RWPE2 (cell line): ENCODE measurements at regions not wholly inside any gene's neighbourhood (a gene's known extent, or its start where the extent isn't known, plus 50 kb on each side); places are given as distances from the start of the nearest gene placed in this dataset.
"Not testable (repeated sequence)": the region's sequence is repeated elsewhere in the genome, so short reads cannot be mapped to it uniquely, and the experiment has no call there.

ENCODE experiments used
- ATAC-seq: fragments of 200-7000 bp; cut with Tn5 transposase; 3 replicates; pipeline ENCODE4 v1.9.1; 2021; ENCODE audit warnings: low read depth
- DNase-seq: peaks from one replicate; pipeline ENCODE4 v3.0.0-alpha.2; 2020; ENCODE audit warnings: low spot score
- H3K27ac ChIP-seq: fragments of 450-650 bp; 2 replicates; pipeline ENCODE4 v1.5.1; 2017; ENCODE audit warnings: mild to moderate bottlenecking; ENCODE audit not compliant: poor library complexity, severe bottlenecking
- H3K27me3 ChIP-seq: fragments of 250-450 bp; sonication (Bioruptor Pico); 2 replicates; pipeline ENCODE4 v1.5.1; 2021; ENCODE audit warnings: mild to moderate bottlenecking, moderate library complexity; ENCODE audit not compliant: insufficient read depth, poor library complexity, severe bottlenecking
- H3K36me3 ChIP-seq: fragments of 250-450 bp; sonication (Bioruptor Pico); 2 replicates; pipeline ENCODE4 v1.5.1; 2020; ENCODE audit warnings: low read depth, mild to moderate bottlenecking, moderate library complexity
- H3K4me1 ChIP-seq: fragments of 250-450 bp; sonication (Bioruptor Pico); 2 replicates; pipeline ENCODE4 v1.5.1; 2021; ENCODE audit warnings: mild to moderate bottlenecking, moderate library complexity; ENCODE audit not compliant: insufficient read depth, poor library complexity, severe bottlenecking
- H3K4me3 ChIP-seq: fragments of 250-450 bp; sonication (Bioruptor Pico); 2 replicates; pipeline ENCODE4 v1.5.1; 2021; ENCODE audit warnings: mild to moderate bottlenecking, moderate library complexity; ENCODE audit not compliant: severe bottlenecking
- H3K9me3 ChIP-seq: fragments of 250-450 bp; sonication (Bioruptor Pico); 2 replicates; pipeline ENCODE4 v1.5.1; 2021; ENCODE audit warnings: mild to moderate bottlenecking, moderate library complexity; ENCODE audit not compliant: severe bottlenecking
- CTCF ChIP-seq: fragments of 450-650 bp; IDR thresholded peaks from one replicate; pipeline ENCODE4 v1.5.1; 2017; ENCODE audit warnings: mild to moderate bottlenecking, moderate library complexity; ENCODE audit not compliant: poor library complexity, severe bottlenecking

GRCh38 chr5:124527220-124527991, 219.0 kb downstream of the ZNF608 start:
- Histone ChIP-seq H3K27me3 (no peaks in the 10 kb centered on the region), H3K9me3 (no peaks in the 10 kb centered on the region), H3K27ac (no peak overlapping the region), H3K4me3 (no peak overlapping the region), H3K36me3 (no peaks in the 10 kb centered on the region), H3K4me1 (no peaks in the 10 kb centered on the region)
- TF ChIP-seq CTCF = no peak
- DNase-seq = no peak
- ATAC-seq = no peak; the same call in 2 of the 3 replicates

GRCh38 chr5:124526079-124526478, 220.4 kb downstream of the ZNF608 start:
- not testable (repeated sequence) for H3K27ac ChIP-seq, H3K4me3 ChIP-seq, ATAC-seq, DNase-seq, H3K36me3 ChIP-seq, H3K9me3 ChIP-seq, H3K27me3 ChIP-seq, H3K4me1 ChIP-seq

DNA sequence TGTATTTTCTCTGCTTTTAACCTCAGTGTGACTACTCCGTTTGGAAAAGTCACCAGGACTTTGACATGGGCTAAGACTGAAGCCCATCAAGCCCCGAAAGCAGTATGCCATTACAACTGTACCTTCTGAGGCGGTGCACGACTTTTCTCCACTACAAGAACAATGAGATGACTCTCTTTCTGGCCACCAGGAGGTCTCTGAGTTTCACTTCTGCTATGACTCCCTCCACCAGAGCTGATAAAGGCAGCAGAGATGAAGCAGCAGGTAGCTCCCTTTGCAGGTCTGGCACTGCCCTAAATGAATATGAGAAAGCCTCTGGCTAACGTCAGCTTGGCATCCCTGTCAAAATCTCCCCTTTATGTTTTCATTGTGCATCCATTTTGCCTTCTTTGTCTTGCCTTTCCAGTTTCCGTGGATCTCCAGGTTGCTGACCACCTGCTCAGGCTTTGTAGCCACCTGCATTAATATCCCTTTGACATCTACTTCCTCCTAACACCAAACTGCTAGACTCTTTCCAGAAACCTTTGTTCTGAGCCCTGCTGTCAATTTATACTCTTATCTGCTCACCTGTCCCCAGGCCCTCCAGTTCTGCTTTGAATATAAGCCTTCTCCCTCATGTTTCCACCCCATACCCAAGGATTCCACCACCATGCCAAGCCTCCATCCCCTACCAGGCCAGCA, 221.7 kb downstream of the ZNF608 start:
- no peak for DNase-seq
- Histone ChIP-seq H3K27me3 (no peaks in the 10 kb centered on the region), H3K4me1 (no peaks in the 10 kb centered on the region), H3K9me3 (no peaks in the 10 kb centered on the region), H3K4me3 (no peak overlapping the region), H3K27ac (no peak overlapping the region), H3K36me3 (no peaks in the 10 kb centered on the region)
- no peak for TF ChIP-seq CTCF
- no peak for ATAC-seq

GRCh38 chr5:124523897-124524296, 222.5 kb downstream of the ZNF608 start:
- Histone ChIP-seq H3K27me3 (no peaks in the 10 kb centered on the region), H3K4me1 (no peaks in the 10 kb centered on the region), H3K36me3 (no peaks in the 10 kb centered on the region), H3K4me3 (no peak overlapping the region), H3K27ac (no peak overlapping the region), H3K9me3 (no peaks in the 10 kb centered on the region)
- TF ChIP-seq CTCF = no peak
- no peak for DNase-seq
- no peak for ATAC-seq

- TF ChIP-seq CTCF = no peak
- no peaks in the 10 kb centered on the region for H3K9me3 ChIP-seq
- H3K4me1 ChIP-seq = no peaks in the 10 kb centered on the region
- H3K4me3 ChIP-seq = no peak overlapping the region
- no peaks in the 10 kb centered on the region for H3K36me3 ChIP-seq
- ATAC-seq (no peak), DNase-seq (no peak)
- no peaks in the 10 kb centered on the region for H3K27me3 ChIP-seq
- H3K27ac ChIP-seq = no peak overlapping the region
Observed at GRCh38 chr5:124522992-124523391, 223.4 kb downstream of the ZNF608 start.
